H9 (cell line): ENCODE measurements at regions not wholly inside any gene's neighbourhood (a gene's known extent, or its start where the extent isn't known, plus 50 kb on each side); places are given as distances from the start of the nearest gene placed in this dataset.

Experiments used
- DNase-seq: peaks from one replicate; pipeline ENCODE4 v3.0.0-alpha.2; 2017
- H2AFZ ChIP-seq: one replicate; pipeline ENCODE4 v1.6.1; 2013; ENCODE audit warnings: mild to moderate bottlenecking, low read length, control low read depth, moderate library complexity
- H2AK5ac ChIP-seq: 2 replicates; pipeline ENCODE4 v1.6.1; 2013; ENCODE audit warnings: low read length, control low read depth, mixed read lengths; ENCODE audit not compliant: insufficient read length
- H2BK120ac ChIP-seq: one replicate; pipeline ENCODE4 v1.6.1; 2013; ENCODE audit warnings: low read depth, mild to moderate bottlenecking, low read length, control low read depth, inconsistent platforms; ENCODE audit not compliant: poor library complexity, severe bottlenecking
- H2BK12ac ChIP-seq: 2 replicates; pipeline ENCODE4 v1.6.1; 2013; ENCODE audit warnings: low read length, control low read depth, mixed read lengths, low read depth; ENCODE audit not compliant: insufficient read length
- H2BK15ac ChIP-seq: 2 replicates; pipeline ENCODE4 v1.6.1; 2013; ENCODE audit warnings: low read depth, low read length, control low read depth
- H2BK20ac ChIP-seq: one replicate; pipeline ENCODE4 v1.6.1; 2013; ENCODE audit warnings: low read depth, mild to moderate bottlenecking, low read length, control low read depth, inconsistent platforms; ENCODE audit not compliant: poor library complexity, severe bottlenecking
- H2BK5ac ChIP-seq: 2 replicates; pipeline ENCODE4 v1.6.1; 2013; ENCODE audit warnings: low read length, control low read depth, mixed read lengths; ENCODE audit not compliant: insufficient read length
- H3K14ac ChIP-seq: 2 replicates; pipeline ENCODE4 v1.6.1; 2013; ENCODE audit warnings: low read length, control low read depth; ENCODE audit not compliant: insufficient read depth
- H3K18ac ChIP-seq: 2 replicates; pipeline ENCODE4 v1.6.1; 2013; ENCODE audit warnings: low read depth, mild to moderate bottlenecking, mixed read lengths, low read length, control low read depth; ENCODE audit not compliant: insufficient read length
- H3K23ac ChIP-seq: 2 replicates; pipeline ENCODE4 v1.6.1; 2013; ENCODE audit warnings: low read length, control low read depth, mixed read lengths, low read depth; ENCODE audit not compliant: insufficient read length
- H3K23me2 ChIP-seq: 2 replicates; pipeline ENCODE4 v1.6.1; 2013; ENCODE audit warnings: low read depth, mild to moderate bottlenecking, mixed read lengths, low read length, control low read depth; ENCODE audit not compliant: insufficient read length, poor library complexity, severe bottlenecking
- H3K27ac ChIP-seq: 2 replicates; pipeline ENCODE4 v1.5.1; 2013; ENCODE audit warnings: low read length, control low read depth, mixed read lengths, low read depth; ENCODE audit not compliant: insufficient read length
- H3K27me3 ChIP-seq: 2 replicates; pipeline ENCODE4 v1.6.1; 2013; ENCODE audit warnings: low read length, control low read depth, inconsistent platforms; ENCODE audit not compliant: insufficient read depth
- H3K4ac ChIP-seq: 2 replicates; pipeline ENCODE4 v1.6.1; 2013; ENCODE audit warnings: low read depth, mild to moderate bottlenecking, control low read depth, inconsistent platforms, low read length, moderate library complexity
- H3K4me1 ChIP-seq: 2 replicates; pipeline ENCODE4 v1.6.1; 2013; ENCODE audit warnings: low read length, control low read depth, inconsistent platforms; ENCODE audit not compliant: insufficient read depth
- H3K4me2 ChIP-seq: 2 replicates; pipeline ENCODE4 v1.6.1; 2013; ENCODE audit warnings: low read length, control low read depth, mixed read lengths; ENCODE audit not compliant: insufficient read length, insufficient read depth
- H3K56ac ChIP-seq: 2 replicates; pipeline ENCODE4 v1.6.1; 2013; ENCODE audit warnings: low read depth, mild to moderate bottlenecking, mixed read lengths, low read length, control low read depth; ENCODE audit not compliant: insufficient read length
- H3K79me1 ChIP-seq: 2 replicates; pipeline ENCODE4 v1.6.1; 2013; ENCODE audit warnings: low read depth, mild to moderate bottlenecking, moderate library complexity, low read length, control low read depth, inconsistent platforms; ENCODE audit not compliant: insufficient read depth, poor library complexity, severe bottlenecking
- H3K79me2 ChIP-seq: 2 replicates; pipeline ENCODE4 v1.6.1; 2013; ENCODE audit warnings: low read length, control low read depth, inconsistent platforms; ENCODE audit not compliant: insufficient read depth
- H3K9ac ChIP-seq: 2 replicates; pipeline ENCODE4 v1.6.1; 2013; ENCODE audit warnings: low read length, control low read depth, mixed read lengths; ENCODE audit not compliant: insufficient read length; ENCODE audit errors: extremely low read depth
- H3K9me3 ChIP-seq: one replicate; pipeline ENCODE4 v1.6.1; 2013; ENCODE audit warnings: low read depth, low read length, inconsistent platforms; ENCODE audit not compliant: control insufficient read depth
- H3T11ph ChIP-seq: one replicate; pipeline ENCODE4 v1.6.1; 2013; ENCODE audit warnings: mild to moderate bottlenecking, low read length, control low read depth, inconsistent platforms
- H4K20me1 ChIP-seq: one replicate; pipeline ENCODE4 v1.6.1; 2013; ENCODE audit not compliant: control insufficient read depth, insufficient read length, insufficient read depth
- H4K5ac ChIP-seq: 2 replicates; pipeline ENCODE4 v1.6.1; 2013; ENCODE audit warnings: low read depth, mild to moderate bottlenecking, mixed read lengths, low read length, control low read depth; ENCODE audit not compliant: insufficient read length
- H4K8ac ChIP-seq: replicated peaks from 2 replicates; pipeline ENCODE4 v1.6.1; 2013; ENCODE audit warnings: low read length, control low read depth, mixed read lengths, low read depth; ENCODE audit not compliant: insufficient read length
- H4K91ac ChIP-seq: 2 replicates; pipeline ENCODE4 v1.6.1; 2013; ENCODE audit warnings: low read depth, mild to moderate bottlenecking, moderate library complexity, mixed read lengths, low read length, control low read depth; ENCODE audit not compliant: insufficient read length
- H3K27ac Mint-ChIP-seq, 3 experiments: 2 replicates in 2 of 3; 3 replicates in 1 of 3; pipeline ENCODE4 v1.8.0; 2020 to 2021; ENCODE audit warnings: mixed read lengths in 3 of 3, mild to moderate bottlenecking in 1 of 3, moderate library complexity in 1 of 3
- H3K27me3 Mint-ChIP-seq: 2 replicates; pipeline ENCODE4 v1.8.0; 2021; ENCODE audit warnings: low read depth, mild to moderate bottlenecking, moderate library complexity, mixed read lengths
- H3K36me3 Mint-ChIP-seq, 3 experiments: 2 replicates in 2 of 3; 3 replicates in 1 of 3; pipeline ENCODE4 v1.8.0; 2020 to 2021; ENCODE audit warnings: low read depth in 3 of 3, mixed read lengths in 3 of 3; ENCODE audit not compliant: insufficient read depth in 1 of 3
- H3K4me1 Mint-ChIP-seq, 2 experiments: 2 replicates each; pipeline ENCODE4 v1.8.0; 2020; ENCODE audit warnings: mixed read lengths in 2 of 2
- H3K4me3 Mint-ChIP-seq, 2 experiments: 2 replicates in 1 of 2; 3 replicates in 1 of 2; pipeline ENCODE4 v1.8.0; 2020 to 2021; ENCODE audit warnings: mild to moderate bottlenecking in 2 of 2, mixed read lengths in 2 of 2, moderate library complexity in 1 of 2
- H3K9me3 Mint-ChIP-seq, 2 experiments: 2 replicates in 1 of 2; 3 replicates in 1 of 2; pipeline ENCODE4 v1.8.0; 2020; ENCODE audit warnings: mild to moderate bottlenecking in 2 of 2, mixed read lengths in 2 of 2, moderate library complexity in 1 of 2
- whole genome bisulfite sequencing: extraction: QIAGEN DNeasy Blood & Tissue Kit; methylation state at CpG from one replicate; pipeline ENCODE4 v1.1.7; 2013; ENCODE audit warnings: missing lambda C conversion rate, low lambda C conversion rate, mixed read lengths; ENCODE audit not compliant: insufficient read length; ENCODE audit errors: extremely low coverage; 5-methylcytosine and 5-hydroxymethylcytosine counted together
- TF ChIP-seq, protein P1 (sequence below): fragments of 200-600 bp; sonication (generic); conservative IDR thresholded peaks from 3 replicates; pipeline ENCODE4 v1.8.0; 2021; ENCODE audit warnings: antibody characterized with exemption, mild to moderate bottlenecking

DNA sequence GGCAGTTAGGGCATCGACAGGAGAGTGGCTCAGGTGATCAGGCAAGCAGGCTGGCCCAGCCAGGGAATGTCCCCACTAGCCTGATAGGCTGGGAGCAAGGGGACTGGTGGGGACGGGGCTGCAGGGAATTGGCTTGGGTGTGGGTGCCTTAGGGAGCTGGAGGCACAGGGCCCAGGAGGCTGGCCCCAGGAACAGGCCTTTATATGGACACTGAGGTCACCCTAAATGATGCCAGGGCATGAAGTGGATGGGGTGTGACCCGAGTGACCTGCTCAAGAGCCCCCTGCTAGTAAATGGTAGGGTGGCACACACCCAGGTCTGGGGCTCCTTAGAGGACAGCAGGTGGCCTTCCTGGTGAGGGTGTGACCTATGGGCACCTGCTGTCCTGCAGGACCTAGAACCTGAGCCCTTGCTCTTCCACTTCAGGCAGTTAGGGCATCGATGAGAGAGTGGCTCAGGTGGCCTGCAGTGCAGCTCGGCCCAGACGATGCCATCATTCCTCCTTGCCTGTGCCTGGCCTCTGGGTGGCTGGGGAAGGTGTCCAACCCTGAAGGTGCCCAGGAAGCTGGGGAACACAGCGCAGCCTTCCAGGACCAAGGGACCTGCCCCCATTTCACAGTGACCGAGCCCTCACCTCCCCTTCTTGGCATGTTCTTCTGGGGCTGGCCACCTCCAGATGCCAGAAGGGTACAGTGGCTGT is 51.7 kb upstream of the LEP start:
- Histone ChIP-seq H3K4me2 (no peak overlapping the region), H3T11ph (no peak overlapping the region), H3K23ac (no peak overlapping the region), H2BK120ac (no peak overlapping the region), H3K27ac (no peak overlapping the region), H4K8ac (no peak overlapping the region), H3K14ac (no peak overlapping the region), H3K4me1 (no peaks in the 10 kb centered on the region; the same call in 1 of the 2 replicates), H4K91ac (no peak overlapping the region), H3K9ac (no peak overlapping the region), H3K79me1 (no peaks in the 10 kb centered on the region), H2BK5ac (no peak overlapping the region), H3K18ac (no peak overlapping the region), H2BK20ac (no peak overlapping the region), H2AK5ac (no peak overlapping the region), H3K27me3 (0 out of 2 replicates have a peak, but pooled peaks cover 1% of the 10 kb centered on the region), H3K23me2 (no peaks in the 10 kb centered on the region), H3K9me3 (no peaks in the 10 kb centered on the region), H2BK15ac (no peak overlapping the region), H3K4ac (no peak overlapping the region), H3K79me2 (no peaks in the 10 kb centered on the region), H3K56ac (no peak overlapping the region), H2BK12ac (no peak overlapping the region), H4K20me1 (no peaks in the 10 kb centered on the region), H4K5ac (no peak overlapping the region), H2AFZ (no peak overlapping the region)
- Mint-ChIP-seq H3K9me3 (peaks cover 9 to 14% of the 10 kb centered on the region in 2 experiments), H3K4me3 (no peak overlapping the region), H3K36me3 (peaks cover 2 to 11% (median 3%) of the 10 kb centered on the region in 3 experiments; a peak in 6 of 7 replicates), H3K27me3 (peaks cover 61% of the 10 kb centered on the region), H3K27ac (no peak overlapping the region), H3K4me1 (peaks cover 18 to 19% of the 10 kb centered on the region in 2 experiments)
- TF ChIP-seq, protein P1, sequence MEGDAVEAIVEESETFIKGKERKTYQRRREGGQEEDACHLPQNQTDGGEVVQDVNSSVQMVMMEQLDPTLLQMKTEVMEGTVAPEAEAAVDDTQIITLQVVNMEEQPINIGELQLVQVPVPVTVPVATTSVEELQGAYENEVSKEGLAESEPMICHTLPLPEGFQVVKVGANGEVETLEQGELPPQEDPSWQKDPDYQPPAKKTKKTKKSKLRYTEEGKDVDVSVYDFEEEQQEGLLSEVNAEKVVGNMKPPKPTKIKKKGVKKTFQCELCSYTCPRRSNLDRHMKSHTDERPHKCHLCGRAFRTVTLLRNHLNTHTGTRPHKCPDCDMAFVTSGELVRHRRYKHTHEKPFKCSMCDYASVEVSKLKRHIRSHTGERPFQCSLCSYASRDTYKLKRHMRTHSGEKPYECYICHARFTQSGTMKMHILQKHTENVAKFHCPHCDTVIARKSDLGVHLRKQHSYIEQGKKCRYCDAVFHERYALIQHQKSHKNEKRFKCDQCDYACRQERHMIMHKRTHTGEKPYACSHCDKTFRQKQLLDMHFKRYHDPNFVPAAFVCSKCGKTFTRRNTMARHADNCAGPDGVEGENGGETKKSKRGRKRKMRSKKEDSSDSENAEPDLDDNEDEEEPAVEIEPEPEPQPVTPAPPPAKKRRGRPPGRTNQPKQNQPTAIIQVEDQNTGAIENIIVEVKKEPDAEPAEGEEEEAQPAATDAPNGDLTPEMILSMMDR: no peak
- peak; percentile 24 for DNase-seq
- no CpG with 5 or more reads among the region's 8 CpGs for WGBS
